ENCODE measurements at regions not wholly inside any gene's neighbourhood (a gene's known extent, or its start where the extent isn't known, plus 50 kb on each side); places are given as distances from the start of the nearest gene placed in this dataset.

DNA sequence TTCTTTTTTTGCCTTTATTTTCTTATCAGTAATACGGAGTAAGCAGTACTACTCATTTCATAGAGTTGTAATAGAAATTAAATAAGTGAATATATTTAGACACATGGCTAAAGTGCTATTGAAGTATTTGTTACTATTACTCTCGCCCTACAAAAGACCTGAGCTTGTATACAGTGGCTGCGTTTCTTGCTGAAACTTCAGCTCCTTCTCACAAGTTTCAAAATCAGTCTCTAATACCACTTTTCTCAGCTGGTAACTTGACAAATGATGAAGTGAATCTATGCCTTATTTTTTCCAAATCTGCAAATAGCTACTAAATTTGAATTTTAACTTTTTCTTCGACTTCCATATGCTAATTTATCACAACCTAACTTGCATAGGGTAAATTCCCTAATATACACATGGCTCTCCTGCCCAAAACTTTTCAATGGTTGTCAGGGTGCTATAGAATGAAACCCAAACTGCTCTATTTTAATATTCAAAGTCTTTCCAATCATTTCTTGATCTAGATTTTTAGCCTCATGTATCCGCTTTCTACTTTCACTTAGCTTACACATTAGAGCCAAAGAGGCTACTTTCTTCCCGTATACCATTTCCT lies 347.8 kb upstream of the GULP1 start:
- Histone ChIP-seq H4K20me1 (ENCODE audit: low read depth, low read length) (no peaks in the 10 kb centered on the region), H3K9me2 (replicated peaks; ENCODE audit: insufficient read depth, low read length) (no peaks in the 10 kb centered on the region), H3K36me3 (ENCODE audit: low read length) (no peaks in the 10 kb centered on the region), H3K4me3 (ENCODE audit: insufficient read depth, low read length, poor library complexity, severe bottlenecking) (no peak overlapping the region), H3K27ac (ENCODE audit: low read depth, low read length) (no peak overlapping the region), H3K27me3 (ENCODE audit: low read length) (no peaks in the 10 kb centered on the region), H3K9me3 (ENCODE audit: insufficient read depth, low read length) (no peaks in the 10 kb centered on the region), H3K9ac (ENCODE audit: low read length) (no peak overlapping the region), H2AFZ (ENCODE audit: low read depth, low read length, severe bottlenecking) (no peak overlapping the region), H3K4me2 (ENCODE audit: low read depth, low read length, poor library complexity, severe bottlenecking) (no peak overlapping the region), H3K79me2 (ENCODE audit: insufficient read depth, low read length) (no peaks in the 10 kb centered on the region), H3F3A (ENCODE audit: insufficient read depth) (no peaks in the 10 kb centered on the region)
- TF ChIP-seq EZH2phosphoT487 (conservative IDR thresholded peaks at IDR 0.05; ENCODE audit: low read length) = no peak
- TF ChIP-seq, protein P1, sequence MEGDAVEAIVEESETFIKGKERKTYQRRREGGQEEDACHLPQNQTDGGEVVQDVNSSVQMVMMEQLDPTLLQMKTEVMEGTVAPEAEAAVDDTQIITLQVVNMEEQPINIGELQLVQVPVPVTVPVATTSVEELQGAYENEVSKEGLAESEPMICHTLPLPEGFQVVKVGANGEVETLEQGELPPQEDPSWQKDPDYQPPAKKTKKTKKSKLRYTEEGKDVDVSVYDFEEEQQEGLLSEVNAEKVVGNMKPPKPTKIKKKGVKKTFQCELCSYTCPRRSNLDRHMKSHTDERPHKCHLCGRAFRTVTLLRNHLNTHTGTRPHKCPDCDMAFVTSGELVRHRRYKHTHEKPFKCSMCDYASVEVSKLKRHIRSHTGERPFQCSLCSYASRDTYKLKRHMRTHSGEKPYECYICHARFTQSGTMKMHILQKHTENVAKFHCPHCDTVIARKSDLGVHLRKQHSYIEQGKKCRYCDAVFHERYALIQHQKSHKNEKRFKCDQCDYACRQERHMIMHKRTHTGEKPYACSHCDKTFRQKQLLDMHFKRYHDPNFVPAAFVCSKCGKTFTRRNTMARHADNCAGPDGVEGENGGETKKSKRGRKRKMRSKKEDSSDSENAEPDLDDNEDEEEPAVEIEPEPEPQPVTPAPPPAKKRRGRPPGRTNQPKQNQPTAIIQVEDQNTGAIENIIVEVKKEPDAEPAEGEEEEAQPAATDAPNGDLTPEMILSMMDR (IDR thresholded peaks at IDR 0.05; ENCODE audit: insufficient read depth, low read length, poor library complexity, severe bottlenecking) = no peak

DNA sequence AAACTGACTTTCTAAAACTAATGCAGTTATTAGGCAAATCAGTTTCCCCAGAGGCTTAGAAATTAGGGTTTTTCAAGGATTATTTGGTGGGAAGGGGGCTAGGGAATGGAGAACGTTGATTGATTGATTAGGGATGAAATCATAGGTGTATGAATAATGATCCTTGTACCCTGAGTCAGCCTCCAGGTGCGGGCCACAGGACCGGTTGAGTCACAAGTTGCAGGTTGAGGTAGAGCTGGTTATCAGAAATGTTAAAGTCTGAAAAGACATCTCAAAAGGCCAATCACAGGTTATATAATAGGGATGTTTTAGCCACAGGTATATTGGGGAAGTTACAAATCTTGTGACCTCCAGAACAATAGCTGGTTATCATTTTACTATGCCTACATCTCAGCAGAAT lies 341.8 kb upstream of the GULP1 start:
- Histone ChIP-seq H2AFZ (ENCODE audit: low read depth, low read length, severe bottlenecking) (no peak overlapping the region), H3F3A (ENCODE audit: insufficient read depth) (no peaks in the 10 kb centered on the region), H3K36me3 (ENCODE audit: low read length) (no peaks in the 10 kb centered on the region), H3K9ac (ENCODE audit: low read length) (no peak overlapping the region), H3K9me3 (ENCODE audit: insufficient read depth, low read length) (no peaks in the 10 kb centered on the region), H3K9me2 (replicated peaks; ENCODE audit: insufficient read depth, low read length) (no peaks in the 10 kb centered on the region), H3K4me3 (ENCODE audit: insufficient read depth, low read length, poor library complexity, severe bottlenecking) (no peak overlapping the region), H3K79me2 (ENCODE audit: insufficient read depth, low read length) (no peaks in the 10 kb centered on the region), H3K27ac (ENCODE audit: low read depth, low read length) (no peak overlapping the region), H3K4me2 (ENCODE audit: low read depth, low read length, poor library complexity, severe bottlenecking) (no peak overlapping the region), H3K27me3 (ENCODE audit: low read length) (no peaks in the 10 kb centered on the region), H4K20me1 (ENCODE audit: low read depth, low read length) (no peaks in the 10 kb centered on the region)
- no peak for TF ChIP-seq EZH2phosphoT487 (conservative IDR thresholded peaks at IDR 0.05; ENCODE audit: low read length)
- TF ChIP-seq, protein P1 (IDR thresholded peaks at IDR 0.05; ENCODE audit: insufficient read depth, low read length, poor library complexity, severe bottlenecking) = no peak

DNA sequence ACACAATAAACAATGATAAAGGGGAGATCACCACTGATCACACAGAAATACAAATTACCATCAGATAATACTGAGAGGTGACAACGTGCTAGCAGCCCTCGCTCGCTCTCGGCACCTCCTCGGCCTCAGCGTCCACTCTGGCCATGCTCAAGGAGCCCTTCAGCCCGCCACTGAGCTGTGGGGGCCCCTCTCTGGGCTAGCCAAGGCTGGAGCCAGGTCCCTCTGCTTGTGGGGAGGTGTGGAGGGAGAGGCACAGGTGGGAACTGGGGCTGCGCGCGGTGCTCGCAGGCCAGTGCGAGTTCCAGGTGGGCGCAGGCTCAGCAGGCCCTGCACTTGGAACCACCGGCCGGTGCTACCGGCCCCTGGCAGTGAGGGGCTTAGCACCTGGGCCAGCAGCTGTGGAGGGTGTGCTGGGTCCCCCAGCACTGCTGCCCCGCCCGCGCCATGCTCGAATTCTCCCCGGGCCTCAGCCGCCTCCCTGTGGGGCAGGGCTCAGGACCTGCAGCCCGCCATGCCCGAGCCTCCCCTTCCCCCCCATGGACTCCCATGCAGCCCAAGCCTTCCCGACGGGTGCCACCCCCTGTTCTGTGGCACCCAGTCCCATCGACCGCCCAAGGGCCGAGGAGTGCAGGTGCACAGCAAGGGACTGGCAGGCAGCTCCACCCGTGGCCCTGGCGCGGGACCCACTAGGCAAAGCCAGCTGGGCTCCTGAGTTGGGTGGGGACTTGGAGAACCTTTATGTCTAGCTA lies 340.0 kb upstream of the GULP1 start:
- H3K9me2 ChIP-seq (replicated peaks; ENCODE audit: insufficient read depth, low read length) = no peaks in the 10 kb centered on the region
- no peaks in the 10 kb centered on the region for H3K27me3 ChIP-seq (ENCODE audit: low read length)
- H3K4me2 ChIP-seq (ENCODE audit: low read depth, low read length, poor library complexity, severe bottlenecking) = no peak overlapping the region
- H3F3A ChIP-seq (ENCODE audit: insufficient read depth) = no peaks in the 10 kb centered on the region
- H4K20me1 ChIP-seq (ENCODE audit: low read depth, low read length) = no peaks in the 10 kb centered on the region
- no peaks in the 10 kb centered on the region for H3K9me3 ChIP-seq (ENCODE audit: insufficient read depth, low read length)
- H3K79me2 ChIP-seq (ENCODE audit: insufficient read depth, low read length) = no peaks in the 10 kb centered on the region
- no peak overlapping the region for H3K4me3 ChIP-seq (ENCODE audit: insufficient read depth, low read length, poor library complexity, severe bottlenecking)
- no peak overlapping the region for H2AFZ ChIP-seq (ENCODE audit: low read depth, low read length, severe bottlenecking)
- H3K9ac ChIP-seq (ENCODE audit: low read length) = no peak overlapping the region
- no peak overlapping the region for H3K27ac ChIP-seq (ENCODE audit: low read depth, low read length)
- TF ChIP-seq, protein P1 (IDR thresholded peaks at IDR 0.05; ENCODE audit: insufficient read depth, low read length, poor library complexity, severe bottlenecking) = no peak
- TF ChIP-seq EZH2phosphoT487 (conservative IDR thresholded peaks at IDR 0.05; ENCODE audit: low read length) = no peak
- no peaks in the 10 kb centered on the region for H3K36me3 ChIP-seq (ENCODE audit: low read length)
